ENCODE measurements at regions not wholly inside any gene's neighbourhood (a gene's known extent, or its start where the extent isn't known, plus 50 kb on each side); places are given as distances from the start of the nearest gene placed in this dataset.

- no peak overlapping the region for H2BK5ac ChIP-seq (ENCODE audit: low read depth, low read length)
- no peak overlapping the region for H2BK12ac ChIP-seq (ENCODE audit: low read depth, low read length)
- H3K27me3 ChIP-seq (replicated peaks in 1 of 4; ENCODE audit: control insufficient read depth in 3 of 4, extremely low read depth in 1 of 4, insufficient read depth in 3 of 4, low read length in 3 of 4), result no peaks in the 10 kb centered on the region
- H3K4me1 ChIP-seq (replicated peaks in 1 of 4; ENCODE audit: control insufficient read depth in 3 of 4, insufficient read depth in 4 of 4, low read length in 3 of 4), result peaks cover 0 to 1% (median 0%) of the 10 kb centered on the region in 4 experiments; a peak in 1 of 7 replicates
- no peak overlapping the region for H3K18ac ChIP-seq (ENCODE audit: extremely low read depth, low read length)
- no peak overlapping the region for H3K9ac ChIP-seq (replicated peaks in 1 of 4; ENCODE audit: extremely low read depth in 1 of 4, low read depth in 3 of 4, low read length in 3 of 4)
- no peak overlapping the region for H3K27ac ChIP-seq (ENCODE audit: low read depth, low read length)
- H3K4me2 ChIP-seq (ENCODE audit: insufficient read depth in 1 of 2, low read depth in 2 of 2, low read length in 2 of 2), result no peak overlapping the region
- no peak overlapping the region for H2AFZ ChIP-seq (ENCODE audit: low read length)
- H4K5ac ChIP-seq (ENCODE audit: insufficient read length, low read depth, low read length), result no peak overlapping the region
- H3K23me2 ChIP-seq (ENCODE audit: low read depth, low read length), result no peaks in the 10 kb centered on the region
- no peaks in the 10 kb centered on the region for H3K9me3 ChIP-seq (ENCODE audit: insufficient read depth in 2 of 2, low read depth in 1 of 2, low read length in 1 of 2)
- POLR2A ChIA-PET (ENCODE audit: partially characterized antibody), result interaction anchor here (1.0 kb wide), 1 partner anchor 51 kb away, joined by 4 read pairs; no protein-coding TSS in a partner anchor
- H3K4ac ChIP-seq (replicated peaks; ENCODE audit: insufficient read length, low read depth, low read length), result no peak overlapping the region
- no peak overlapping the region for H3K23ac ChIP-seq (ENCODE audit: insufficient read length)
- no peaks in the 10 kb centered on the region for H4K20me1 ChIP-seq (replicated peaks in 1 of 2; ENCODE audit: control insufficient read depth in 1 of 2, insufficient read depth in 2 of 2, low read length in 2 of 2)
- no peak overlapping the region for H3K14ac ChIP-seq (ENCODE audit: insufficient read length)
- no peak for TF ChIP-seq SP2 (IDR thresholded peaks at IDR 0.05; ENCODE audit: low read length)
- H2BK15ac ChIP-seq (ENCODE audit: low read length), result no peak overlapping the region
- H4K91ac ChIP-seq (replicated peaks; ENCODE audit: insufficient read length, low read length), result no peak overlapping the region
- no peaks in the 10 kb centered on the region for H3K36me3 ChIP-seq (ENCODE audit: control insufficient read depth in 2 of 4, insufficient read depth in 4 of 4, low read length in 3 of 4)
- H3K79me1 ChIP-seq (ENCODE audit: low read depth, low read length), result no peaks in the 10 kb centered on the region
- H2BK120ac ChIP-seq (replicated peaks; ENCODE audit: low read depth, low read length), result no peak overlapping the region
- H3K56ac ChIP-seq (replicated peaks; ENCODE audit: insufficient read length, low read depth, low read length), result no peak overlapping the region
- 90% methylated on average over 5 of the region's 5 CpGs; no CpG with 5 or more reads in 1 of the 2 experiments for WGBS, 2 experiments (ENCODE audit: extremely low coverage in 1 of 2, insufficient coverage in 1 of 2, insufficient read length in 1 of 2, insufficient replicate concordance in 2 of 2, low coverage in 1 of 2, low lambda C conversion rate in 2 of 2, missing lambda C conversion rate in 1 of 2)
- CTCF ChIA-PET (ENCODE audit: partially characterized antibody), result interaction anchor here (1.2 to 1.3 kb wide), 2 partner anchors 33 to 104 kb away, joined by 3 to 4 read pairs; no protein-coding TSS in a partner anchor
- no peak overlapping the region for H2AK5ac ChIP-seq (ENCODE audit: low read depth, low read length)
- DNase-seq (ENCODE audit: low read depth in 1 of 2, low spot score in 2 of 2) (no peak), FAIRE-seq (no peak)
- no peak overlapping the region for H4K8ac ChIP-seq (ENCODE audit: extremely low read depth, insufficient read depth, low read length)
- H2BK20ac ChIP-seq (ENCODE audit: low read length), result no peak overlapping the region
- H3K4me3 ChIP-seq (ENCODE audit: extremely low read depth in 1 of 4, insufficient read depth in 2 of 4, low read depth in 3 of 4, low read length in 4 of 4), result no peak overlapping the region
- no peaks in the 10 kb centered on the region for H3K79me2 ChIP-seq (ENCODE audit: control insufficient read depth in 1 of 2, insufficient read depth in 2 of 2, low read length in 2 of 2)
Measured at GRCh38 chr2:20511130-20511529, 64.3 kb downstream of the RHOB start.
